ENCODE measurements at regions not wholly inside any gene's neighbourhood (a gene's known extent, or its start where the extent isn't known, plus 50 kb on each side); places are given as distances from the start of the nearest gene placed in this dataset.
"Not testable (repeated sequence)": the region's sequence is repeated elsewhere in the genome, so short reads cannot be mapped to it uniquely, and the experiment has no call there.

GRCh38 chrX:3914813-3915212, 201.4 kb upstream of the PRKX start:
- not testable (repeated sequence) for TF ChIP-seq POLR2A, CTCF (IDR thresholded peaks at IDR 0.05)

Measured in lower leg skin (tissue), 3 donors.